Stomach (tissue), 8 donors: ENCODE measurements at regions not wholly inside any gene's neighbourhood (a gene's known extent, or its start where the extent isn't known, plus 50 kb on each side); places are given as distances from the start of the nearest gene placed in this dataset.

Experiments used
- DNase-seq, 2 donors: peaks; one replicate each; pipeline versions ENCODE4 v3.0.0 to v3.0.0-alpha.2; 2013 to 2019
- H3K27ac ChIP-seq, 5 donors: fragments of 200-600 bp in 4 of 5; sonication (generic) in 4 of 5; one replicate each; pipeline ENCODE4 v1.5.1; 2013 to 2019; ENCODE audit warnings: mild to moderate bottlenecking in 1 of 5, moderate library complexity in 1 of 5
- H3K27me3 ChIP-seq, 3 donors: fragments of 200-600 bp; sonication (generic); one replicate each; pipeline ENCODE4 v1.5.1; 2017 to 2019; ENCODE audit warnings: mixed run types in 1 of 3
- H3K36me3 ChIP-seq, 4 donors: fragments of 200-600 bp; sonication (generic); 1 replicate in 3 of 4; 2 replicates in 1 of 4; pipeline ENCODE4 v1.5.1; 2016 to 2019
- H3K4me1 ChIP-seq, 4 donors: fragments of 200-600 bp; sonication (generic); one replicate each; pipeline ENCODE4 v1.5.1; 2016 to 2019
- H3K4me3 ChIP-seq, 4 donors: fragments of 200-600 bp; sonication (generic) in 3 of 4; one replicate each; pipeline ENCODE4 v1.5.1; 2016 to 2019; ENCODE audit warnings: mild to moderate bottlenecking in 1 of 4
- H3K9me3 ChIP-seq, 4 donors: fragments of 200-600 bp; sonication (generic); one replicate each; pipeline ENCODE4 v1.5.1; 2016 to 2019
- EP300 ChIP-seq: sonication (generic); formaldehyde crosslinking; IDR thresholded peaks from one replicate; pipeline ENCODE4 v1.6.1; 2017; ENCODE audit warnings: antibody characterized with exemption
- POLR2A ChIP-seq, 4 donors: fragments of 450-650 bp; IDR thresholded peaks; one replicate each; pipeline ENCODE4 v1.6.1; 2016; ENCODE audit warnings: antibody characterized with exemption in 4 of 4, control low read depth in 2 of 4, mild to moderate bottlenecking in 1 of 4, moderate library complexity in 1 of 4
- POLR2AphosphoS5 ChIP-seq, 3 donors: sonication (generic); formaldehyde crosslinking; IDR thresholded peaks; one replicate each; pipeline ENCODE4 v1.6.1; 2016; ENCODE audit warnings: antibody characterized with exemption in 3 of 3
- WGBS, 5 donors: extraction: QIAGEN DNeasy Blood & Tissue Kit in 3 of 5; methylation state at CpG; one replicate each; pipeline versions ENCODE4 v1.1.5 to v1.1.7; 2013 to 2018; 5-methylcytosine and 5-hydroxymethylcytosine counted together
- intact Hi-C: fragments of 100-400 bp; cut with DNase I; formaldehyde crosslinking; loops from one replicate; pipeline ENCODE4 v1.15.1; 2023; ENCODE audit warnings: low total_unique reads
- TF ChIP-seq, protein P1 (sequence below), 7 experiments: fragments of 450-650 bp in 4 of 7; fragments of 200-600 bp in 3 of 7; sonication (generic) in 3 of 7; IDR thresholded peaks; one replicate each; pipeline ENCODE4 v1.5.1; 2016 to 2019; ENCODE audit warnings: antibody characterized with exemption in 7 of 7, control low read depth in 2 of 7, mild to moderate bottlenecking in 1 of 7
- donor health status: healthy with polysubstance abuse.
- donor health status: Bipolar disorder and iron deficiency.
- donor health status: healthy.

DNA sequence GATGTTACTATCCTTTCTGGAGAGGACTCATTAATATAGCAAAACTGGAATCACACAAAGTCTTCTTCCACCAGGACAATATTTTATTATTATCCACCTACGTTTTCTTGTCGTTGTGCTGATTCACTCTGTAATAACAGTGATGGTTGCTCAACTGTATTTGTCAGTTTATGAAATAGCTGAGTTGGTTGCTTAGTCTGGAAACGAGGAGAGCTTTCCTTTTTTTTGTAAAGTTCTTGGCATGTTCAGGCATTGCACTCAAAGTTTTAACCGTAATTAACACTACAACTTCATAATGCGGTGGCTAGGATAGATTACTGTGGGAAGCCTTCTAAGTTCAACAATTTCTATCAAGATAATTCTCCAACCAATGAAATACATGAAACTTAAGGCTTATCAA, 131.2 kb downstream of the RAP2B start:
- H3K9me3 ChIP-seq = no peaks in the 10 kb centered on the region
- 58 to 77% (median 65%) methylated on average over 5 of the region's 5 CpGs for WGBS, 5 donors
- H3K36me3 ChIP-seq = no peaks in the 10 kb centered on the region
- intact Hi-C loops = no loop called here
- H3K4me1 ChIP-seq = no peaks in the 10 kb centered on the region
- peak overlapping the region in 1 of 5 donors; percentile 27 for H3K27ac ChIP-seq
- no peaks in the 10 kb centered on the region for H3K27me3 ChIP-seq
- TF ChIP-seq POLR2AphosphoS5 (IDR thresholded peaks at IDR 0.05) = no peak
- no peak for TF ChIP-seq EP300
- TF ChIP-seq, protein P1, sequence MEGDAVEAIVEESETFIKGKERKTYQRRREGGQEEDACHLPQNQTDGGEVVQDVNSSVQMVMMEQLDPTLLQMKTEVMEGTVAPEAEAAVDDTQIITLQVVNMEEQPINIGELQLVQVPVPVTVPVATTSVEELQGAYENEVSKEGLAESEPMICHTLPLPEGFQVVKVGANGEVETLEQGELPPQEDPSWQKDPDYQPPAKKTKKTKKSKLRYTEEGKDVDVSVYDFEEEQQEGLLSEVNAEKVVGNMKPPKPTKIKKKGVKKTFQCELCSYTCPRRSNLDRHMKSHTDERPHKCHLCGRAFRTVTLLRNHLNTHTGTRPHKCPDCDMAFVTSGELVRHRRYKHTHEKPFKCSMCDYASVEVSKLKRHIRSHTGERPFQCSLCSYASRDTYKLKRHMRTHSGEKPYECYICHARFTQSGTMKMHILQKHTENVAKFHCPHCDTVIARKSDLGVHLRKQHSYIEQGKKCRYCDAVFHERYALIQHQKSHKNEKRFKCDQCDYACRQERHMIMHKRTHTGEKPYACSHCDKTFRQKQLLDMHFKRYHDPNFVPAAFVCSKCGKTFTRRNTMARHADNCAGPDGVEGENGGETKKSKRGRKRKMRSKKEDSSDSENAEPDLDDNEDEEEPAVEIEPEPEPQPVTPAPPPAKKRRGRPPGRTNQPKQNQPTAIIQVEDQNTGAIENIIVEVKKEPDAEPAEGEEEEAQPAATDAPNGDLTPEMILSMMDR (IDR thresholded peaks at IDR 0.05) = no peak
- no peak for TF ChIP-seq POLR2A (IDR thresholded peaks at IDR 0.05)
- DNase-seq = no peak
- H3K4me3 ChIP-seq = no peak overlapping the region

DNA sequence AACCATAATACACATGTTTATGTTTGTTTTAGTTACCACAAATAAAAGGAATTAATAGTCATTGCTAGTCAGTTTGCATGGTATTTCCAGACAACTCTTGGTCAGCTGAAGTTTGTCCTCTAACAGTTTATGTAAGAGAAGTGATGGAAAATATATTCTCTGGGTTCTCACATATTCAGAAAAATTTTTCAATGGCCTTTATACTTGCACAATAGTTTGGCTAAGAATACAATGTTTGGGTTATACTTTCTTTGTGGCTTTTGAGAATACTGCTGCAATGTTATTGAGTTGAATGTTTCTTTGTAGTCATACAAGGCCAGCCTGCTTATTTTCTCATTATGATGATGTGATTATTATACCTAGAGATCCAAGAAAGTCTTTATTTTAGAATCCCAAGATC, 133.9 kb downstream of the RAP2B start:
- Histone ChIP-seq H3K36me3 (no peaks in the 10 kb centered on the region), H3K4me1 (no peaks in the 10 kb centered on the region), H3K4me3 (no peak overlapping the region), H3K27me3 (no peaks in the 10 kb centered on the region), H3K27ac (no peak overlapping the region), H3K9me3 (no peaks in the 10 kb centered on the region)
- intact Hi-C loops = no loop called here
- no peak for DNase-seq
- TF ChIP-seq POLR2A (IDR thresholded peaks at IDR 0.05) = no peak
- TF ChIP-seq, protein P1 (IDR thresholded peaks at IDR 0.05) = no peak
- TF ChIP-seq POLR2AphosphoS5 (IDR thresholded peaks at IDR 0.05) = no peak
- no peak for TF ChIP-seq EP300

DNA sequence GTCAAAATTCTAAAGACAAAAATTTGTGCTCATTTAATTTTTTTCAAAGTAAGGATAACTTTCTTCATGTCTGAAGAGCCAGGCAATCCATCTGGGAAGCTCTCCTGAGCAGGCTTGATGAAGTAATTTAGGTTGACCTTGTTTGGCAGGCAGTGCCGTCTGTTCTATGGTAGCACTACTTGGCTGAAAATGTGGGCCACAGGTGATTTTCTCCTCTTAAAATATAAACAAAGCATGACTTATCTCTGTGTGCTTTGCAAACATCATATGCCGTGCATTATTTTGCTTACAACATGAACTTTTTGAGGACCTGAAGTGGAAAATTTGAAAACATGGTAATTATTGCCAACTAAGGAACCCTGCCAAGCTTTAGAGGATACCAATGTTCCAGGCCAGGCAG, 143.2 kb downstream of the RAP2B start:
- H3K36me3 ChIP-seq = no peaks in the 10 kb centered on the region
- peak in 1 of 2 donors; percentile 46 for DNase-seq
- H3K27me3 ChIP-seq = no peaks in the 10 kb centered on the region
- H3K4me3 ChIP-seq = no peak overlapping the region
- no peaks in the 10 kb centered on the region for H3K9me3 ChIP-seq
- TF ChIP-seq, protein P1 (IDR thresholded peaks at IDR 0.05) = no peak
- TF ChIP-seq POLR2AphosphoS5 (IDR thresholded peaks at IDR 0.05) (no peak), EP300 (no peak), POLR2A (IDR thresholded peaks at IDR 0.05) (no peak)
- no peak overlapping the region for H3K27ac ChIP-seq
- peaks cover 0 to 12% (median 5%) of the 10 kb centered on the region in 4 donors for H3K4me1 ChIP-seq
- WGBS, 5 donors = 18 to 32% (median 23%) methylated on average over 2 of the region's 2 CpGs
- intact Hi-C loops = no loop called here

DNA sequence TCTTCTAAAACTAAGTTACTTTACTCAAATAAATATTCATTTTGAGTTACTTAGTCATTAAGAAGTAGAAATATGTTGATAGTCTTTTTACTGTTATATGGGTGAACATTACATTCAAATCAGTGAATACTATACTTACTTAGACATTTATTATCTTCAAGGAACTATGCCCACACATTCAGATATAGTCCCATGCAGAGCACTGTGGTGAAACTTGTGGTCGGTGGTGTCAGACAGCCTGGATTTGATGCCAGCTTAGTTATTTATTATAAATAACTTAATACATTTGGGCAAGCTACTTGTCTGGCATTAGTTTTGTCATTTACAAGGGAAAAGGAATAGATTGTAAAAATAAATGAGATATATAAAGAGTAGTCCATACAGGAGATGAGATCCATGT, 149.5 kb downstream of the RAP2B start:
- no peak for DNase-seq
- Histone ChIP-seq H3K27me3 (no peaks in the 10 kb centered on the region), H3K4me1 (no peaks in the 10 kb centered on the region), H3K27ac (no peak overlapping the region), H3K36me3 (no peaks in the 10 kb centered on the region), H3K4me3 (no peak overlapping the region), H3K9me3 (peaks cover 0 to 4% (median 0%) of the 10 kb centered on the region in 4 donors)
- 52 to 79% (median 75%) methylated on average over 1 of the region's 1 CpG for WGBS, 5 donors
- TF ChIP-seq POLR2A (IDR thresholded peaks at IDR 0.05) = no peak
- TF ChIP-seq, protein P1 (IDR thresholded peaks at IDR 0.05) = no peak
- TF ChIP-seq EP300 = no peak
- TF ChIP-seq POLR2AphosphoS5 (IDR thresholded peaks at IDR 0.05) = no peak
- intact Hi-C loops = no loop called here
